Right hindlimb (tissue), 1 donor: ENCODE measurements at regions not wholly inside any gene's neighbourhood (a gene's known extent, or its start where the extent isn't known, plus 50 kb on each side); places are given as distances from the start of the nearest gene placed in this dataset.
"Not testable (repeated sequence)": the region's sequence is repeated elsewhere in the genome, so short reads cannot be mapped to it uniquely, and the experiment has no call there.

Source experiments
- DNase-seq: peaks from one replicate; pipeline ENCODE4 v3.0.0-alpha.2; 2018

DNA sequence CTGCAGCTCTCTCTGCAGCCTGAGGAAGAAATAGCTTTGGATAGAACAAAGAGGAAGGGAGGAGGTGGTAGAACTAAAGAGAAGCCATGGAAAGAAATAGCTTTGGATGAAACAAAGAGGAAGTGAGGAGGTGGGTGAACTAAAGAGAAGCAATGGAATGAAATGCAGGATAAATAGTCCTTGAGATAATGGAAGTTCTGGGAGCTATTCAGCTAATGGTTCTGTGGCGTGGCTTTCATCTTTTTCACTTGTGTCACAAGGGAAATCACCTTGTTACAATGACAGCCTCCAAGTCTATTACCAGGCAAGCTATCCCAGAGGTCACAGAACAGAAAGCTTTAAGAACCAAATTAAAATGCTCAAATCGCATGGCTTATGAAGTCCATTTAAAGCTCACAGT, 141.3 kb upstream of the ARG1 start:
- no peak for DNase-seq

DNA sequence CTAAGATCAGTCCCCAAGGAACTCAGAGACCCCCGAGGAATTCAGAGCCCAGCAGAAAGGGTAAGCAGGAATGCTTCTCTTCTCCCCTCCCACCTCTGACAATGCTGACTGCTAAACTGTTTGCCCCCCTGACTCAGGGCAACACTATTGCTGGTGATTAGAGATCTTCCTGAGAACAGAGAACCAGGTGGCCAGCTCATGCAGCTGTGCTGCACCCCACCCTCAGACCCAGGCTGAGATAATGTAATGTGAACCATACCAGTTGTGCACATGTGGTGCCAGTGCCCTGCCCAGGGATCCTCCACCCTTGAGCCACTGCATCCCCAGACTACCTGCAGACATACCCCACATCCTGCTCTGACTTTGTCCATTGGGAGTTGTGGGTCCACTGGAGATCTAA, 139.1 kb upstream of the ARG1 start:
- no peak for DNase-seq

DNA sequence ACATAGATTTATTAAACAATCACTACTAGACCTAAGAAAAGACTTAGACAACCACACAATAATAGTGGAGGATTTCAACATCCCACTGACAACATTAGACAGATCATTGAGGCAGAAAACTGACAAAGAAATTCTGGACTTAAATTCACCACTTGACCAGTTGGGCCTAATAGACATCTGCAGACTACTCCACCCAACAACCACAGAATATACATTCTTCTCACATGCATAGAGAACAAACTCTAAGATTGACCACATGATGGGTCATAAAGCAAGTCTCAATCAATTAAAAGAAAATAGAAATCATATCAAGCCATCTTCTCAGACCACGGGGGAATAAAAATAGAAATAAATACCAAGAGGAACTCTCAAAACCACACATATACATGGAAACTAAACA, 136.7 kb upstream of the ARG1 start:
- DNase-seq: no peak

DNA sequence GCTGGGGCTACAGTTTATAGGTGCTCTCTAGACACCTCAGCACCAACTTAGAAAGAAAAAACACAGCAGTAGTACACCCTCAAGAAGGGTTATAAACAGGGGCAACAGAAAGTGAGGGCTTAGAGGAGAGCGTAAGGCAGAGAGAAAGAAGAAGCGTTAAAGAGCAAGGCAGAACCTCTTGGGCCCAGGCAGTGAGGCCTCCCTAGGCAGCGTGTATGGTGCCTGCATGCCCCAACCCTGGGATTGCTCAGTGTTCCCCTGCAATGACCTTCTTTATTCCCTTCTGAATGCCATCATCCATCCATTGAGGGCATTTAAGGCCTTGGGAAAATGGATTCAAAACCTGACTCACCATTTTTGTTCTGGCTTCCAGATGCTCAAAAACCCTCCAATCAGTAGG, 130.0 kb upstream of the ARG1 start:
- no peak for DNase-seq

DNA sequence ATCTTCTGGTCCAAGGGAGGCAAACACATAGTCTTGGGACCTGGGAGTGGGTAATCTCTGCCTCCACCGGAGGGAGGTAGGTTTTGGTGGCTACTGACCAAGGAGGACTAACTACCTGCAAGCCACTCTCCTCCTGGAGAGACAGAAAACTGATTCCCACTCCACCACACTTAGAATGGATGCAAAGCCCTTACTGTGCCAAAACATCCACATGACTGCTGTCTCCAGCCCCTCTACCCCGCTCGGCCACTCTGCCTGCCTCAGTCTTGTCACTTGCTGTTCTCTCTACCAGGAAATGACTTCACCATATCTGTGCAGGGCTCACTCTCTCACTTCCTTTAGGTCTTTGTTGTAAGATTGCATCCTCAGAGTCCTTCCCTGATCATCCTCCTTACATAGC, 129.5 kb upstream of the ARG1 start:
- DNase-seq: no peak

DNA sequence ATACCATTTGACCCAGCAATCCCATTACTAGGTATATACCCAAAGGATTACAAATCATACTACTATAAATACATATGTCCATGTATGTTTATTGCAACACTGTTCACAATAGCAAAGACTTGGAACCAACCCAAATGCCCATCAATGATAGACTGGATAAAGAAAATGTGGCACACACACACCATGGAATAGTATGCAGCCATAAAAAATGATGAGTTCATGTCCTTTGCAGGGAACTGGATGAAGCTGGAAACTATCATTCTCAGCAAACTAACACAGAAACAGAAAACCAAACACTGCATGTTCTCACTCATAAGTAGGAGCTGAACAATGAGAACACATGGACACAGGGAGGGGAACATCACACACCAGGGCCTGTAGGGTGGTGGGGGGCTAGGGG, 127.7 kb upstream of the ARG1 start:
- not testable (repeated sequence) for DNase-seq

DNA sequence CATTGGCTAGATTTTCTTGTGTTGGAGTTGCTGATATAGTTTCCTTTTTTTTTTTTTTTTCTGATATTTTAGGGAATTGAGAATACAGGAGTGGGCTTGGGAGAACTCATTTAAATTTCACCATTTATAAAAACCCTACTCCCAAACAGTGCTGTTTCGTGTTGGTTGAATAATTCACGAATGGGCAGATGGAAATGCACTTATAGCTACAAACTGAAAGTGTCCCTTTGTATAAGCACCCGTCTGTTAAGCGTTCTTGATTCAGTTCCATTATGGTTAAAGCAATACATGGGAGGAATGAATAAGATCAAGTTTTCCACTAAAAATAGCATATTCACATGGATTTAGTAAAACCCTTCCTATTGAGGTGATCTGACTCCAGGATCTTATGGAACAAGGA, 122.2 kb upstream of the ARG1 start:
- no peak for DNase-seq

DNA sequence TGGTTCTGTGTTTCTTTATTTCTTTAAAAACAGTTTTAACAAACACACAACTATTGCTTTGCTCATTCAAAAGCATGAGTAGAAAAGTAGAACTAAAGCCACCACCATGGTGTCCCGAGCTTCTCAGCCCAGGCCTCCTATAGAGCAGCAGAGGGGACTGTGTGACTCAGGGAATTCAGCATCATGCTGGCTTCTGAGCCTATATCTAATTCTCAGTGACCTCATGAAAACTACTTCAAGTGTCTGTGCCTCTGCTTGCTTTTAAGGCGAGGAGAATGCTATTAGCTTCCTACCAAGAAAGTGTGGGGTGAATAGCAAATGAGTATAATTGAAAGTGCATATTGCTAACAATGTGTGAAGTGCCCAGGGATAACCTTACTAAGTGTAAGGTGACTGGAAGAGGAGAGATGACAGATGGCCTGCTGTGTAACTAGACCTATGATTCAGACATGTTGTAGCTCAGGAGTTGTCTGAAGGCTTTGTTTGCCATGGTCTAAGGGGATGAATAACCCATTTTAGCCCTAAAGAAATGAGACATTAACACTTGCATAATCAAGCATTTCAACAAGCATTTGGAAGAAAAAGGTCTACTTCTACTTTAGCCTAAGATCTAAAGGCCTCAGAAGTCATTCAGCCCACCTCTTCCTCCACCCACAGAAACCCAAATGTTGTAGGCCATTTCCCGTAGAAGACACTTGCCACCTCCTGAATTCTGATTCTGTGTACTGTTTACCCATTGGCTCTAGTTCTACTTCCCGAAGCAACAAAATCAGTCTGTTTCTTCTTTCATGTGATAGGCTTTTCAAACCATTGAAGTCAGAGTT, 121.5 kb upstream of the ARG1 start:
- DNase-seq: no peak

DNA sequence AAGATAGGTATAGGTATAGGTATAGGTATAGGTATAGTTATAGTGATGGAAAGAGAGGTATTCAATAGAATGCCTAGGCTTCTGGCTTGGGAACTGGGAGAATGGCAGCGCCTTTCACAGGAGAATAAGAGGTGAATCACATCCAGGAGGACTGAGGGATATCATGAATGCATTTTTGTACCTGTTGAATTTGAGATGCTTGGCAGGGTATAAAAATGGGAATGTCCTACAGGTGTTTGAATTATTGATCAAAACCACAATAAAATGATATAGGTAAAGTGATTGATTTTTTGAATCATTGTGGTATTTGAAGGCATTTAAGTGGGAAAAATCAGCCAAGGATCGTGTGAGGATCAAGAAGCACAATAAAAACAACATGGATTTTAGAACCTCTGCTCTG, 119.2 kb upstream of the ARG1 start:
- no peak for DNase-seq

DNA sequence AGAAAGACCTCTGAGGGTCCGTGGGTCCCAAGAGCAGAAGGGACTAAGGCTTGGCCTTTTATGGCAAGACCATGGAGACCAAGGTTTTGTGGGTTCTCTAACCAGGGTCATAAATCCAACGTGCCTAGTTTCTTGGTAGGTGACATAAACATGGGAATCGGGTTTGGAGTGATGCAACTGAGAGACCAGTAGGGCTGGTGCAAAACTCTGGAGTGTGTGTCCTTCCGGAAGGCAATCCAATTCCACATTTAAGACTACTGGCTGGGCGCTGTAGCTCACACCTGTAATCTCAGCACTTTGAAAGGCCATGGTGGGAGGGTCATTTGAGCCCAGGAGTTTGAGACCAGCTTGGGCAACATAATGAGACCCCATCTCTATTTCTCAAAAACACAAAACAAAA, 116.5 kb upstream of the ARG1 start:
- no peak for DNase-seq

DNA sequence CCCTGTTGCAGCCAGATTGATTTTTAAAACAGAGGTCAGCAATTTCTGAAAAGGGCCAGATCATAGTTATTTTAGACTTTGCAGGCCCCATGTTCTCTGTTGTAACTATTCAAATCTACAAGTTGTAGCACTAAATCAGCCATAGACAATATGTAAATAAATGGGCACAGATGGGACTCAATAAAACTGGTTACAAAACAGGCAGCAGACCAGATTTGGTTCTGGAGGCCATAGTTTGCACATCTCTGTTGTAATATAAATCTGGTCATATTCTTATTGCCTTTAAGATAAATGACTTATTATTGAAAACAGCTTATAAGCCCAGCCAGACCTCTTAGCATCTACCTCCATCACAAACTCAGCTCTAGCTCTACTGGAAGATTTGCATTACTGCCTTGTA, 114.0 kb upstream of the ARG1 start:
- no peak for DNase-seq

DNA sequence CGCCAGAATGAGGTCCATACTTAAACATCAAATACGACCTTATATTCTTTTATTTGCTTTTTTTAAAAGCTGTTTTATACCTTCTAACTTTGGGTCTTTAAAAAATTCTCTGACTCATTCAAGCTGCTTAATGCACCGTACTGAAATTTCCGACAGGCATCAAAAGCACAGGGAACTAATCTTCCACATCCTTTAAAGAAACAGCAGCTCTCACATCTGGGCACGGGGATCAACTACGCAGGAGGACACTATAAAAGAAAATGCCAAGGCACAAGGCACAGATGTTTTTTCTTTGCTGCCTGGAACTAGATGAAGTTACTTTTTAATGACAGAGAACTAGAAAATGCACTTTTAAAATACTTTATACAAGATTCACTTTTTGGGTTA, 112.4 kb upstream of the ARG1 start:
- DNase-seq: no peak

DNA sequence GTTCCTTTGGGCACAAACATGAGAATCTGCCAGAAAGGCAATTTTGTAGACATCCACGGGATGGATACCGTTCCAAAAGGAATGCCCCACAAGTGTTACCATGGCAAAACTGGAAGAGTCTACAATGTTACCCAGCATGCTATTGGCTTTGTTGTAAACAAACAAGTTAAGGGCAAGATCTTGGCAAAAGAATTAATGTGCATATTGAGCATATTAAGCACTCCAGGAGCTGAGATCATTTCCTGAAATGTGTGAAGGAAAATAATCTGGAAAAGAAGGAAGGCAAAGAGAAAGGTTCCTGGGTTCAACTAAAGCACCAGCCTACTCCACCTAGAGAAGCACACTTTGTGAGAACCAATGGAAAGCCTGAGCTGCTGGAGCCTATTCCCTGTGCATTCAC, 103.9 kb upstream of the ARG1 start:
- no peak for DNase-seq

DNA sequence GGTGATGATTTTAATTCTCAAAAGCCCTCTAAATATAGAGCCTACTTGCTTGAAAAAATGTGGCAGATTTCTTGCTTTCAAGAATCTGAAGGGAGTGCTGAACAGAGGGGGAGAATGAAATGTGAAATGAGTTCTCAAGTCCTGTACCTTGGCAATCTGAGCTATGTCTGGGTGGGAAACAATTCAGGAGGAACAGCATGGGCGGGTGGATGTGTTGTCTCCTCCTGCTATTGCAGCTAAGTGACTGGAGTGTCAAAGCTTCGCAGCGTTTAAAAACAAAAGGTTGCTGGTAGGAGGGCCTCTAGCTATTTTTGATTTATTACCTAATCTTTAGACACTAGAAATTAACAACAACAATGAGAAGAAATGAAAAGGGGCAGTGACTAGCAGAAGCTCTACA, 102.5 kb upstream of the ARG1 start:
- DNase-seq: no peak

DNA sequence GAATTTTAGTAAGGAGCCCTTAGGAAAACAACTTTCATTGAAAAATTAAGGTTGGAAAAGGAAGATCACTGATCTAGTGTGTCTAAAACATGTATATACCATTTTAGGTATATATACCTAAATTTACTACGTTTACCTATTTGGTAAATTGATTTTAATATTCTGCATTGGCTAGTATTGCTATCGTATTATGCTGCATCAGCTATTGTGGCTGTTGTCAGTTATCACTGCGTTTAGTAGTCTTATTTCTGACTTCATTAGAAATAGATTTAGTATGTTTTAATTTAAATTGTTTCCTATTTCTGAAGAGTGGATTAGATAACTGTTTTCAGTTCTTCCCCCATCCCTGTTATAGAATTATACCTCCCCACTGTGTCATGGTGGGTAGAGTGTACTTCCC, 101.7 kb upstream of the ARG1 start:
- DNase-seq: no peak

DNA sequence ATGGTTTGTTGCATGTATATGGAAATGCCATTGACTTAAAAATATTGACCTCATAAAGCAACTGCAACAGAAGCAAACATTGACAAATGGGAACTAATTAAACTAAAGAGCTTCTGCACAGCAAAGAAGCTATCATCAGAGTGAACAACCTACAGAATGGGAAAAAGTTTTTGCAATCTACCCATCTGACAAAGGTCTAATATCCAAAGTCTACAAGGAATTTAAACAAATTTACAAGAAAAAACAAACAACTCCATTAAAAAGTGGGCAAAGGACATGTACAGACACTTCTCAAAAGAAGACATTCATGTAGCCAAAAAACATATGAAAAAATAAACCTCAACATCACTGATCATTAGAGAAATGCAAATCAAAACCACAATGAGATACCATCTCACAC, 99.7 kb upstream of the ARG1 start:
- not testable (repeated sequence) for DNase-seq

DNA sequence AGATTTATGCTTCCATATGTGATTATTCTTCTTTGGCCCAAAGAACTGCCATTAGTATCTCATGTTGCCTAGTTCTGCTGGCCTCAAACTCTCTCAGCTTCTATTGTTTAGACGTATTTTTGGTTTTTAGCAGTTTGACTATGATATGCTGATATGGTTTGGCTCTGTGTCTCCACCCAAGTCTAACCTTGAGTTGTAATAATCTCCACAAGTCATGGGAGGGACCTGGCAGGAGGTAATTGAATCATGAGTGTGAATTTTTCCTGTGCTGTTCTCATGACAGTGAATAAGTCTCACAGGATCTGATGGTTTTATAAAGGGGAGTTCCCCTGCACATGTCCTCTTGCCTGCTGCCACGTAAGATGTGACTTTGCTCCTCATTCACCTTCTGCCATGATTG, 96.7 kb upstream of the ARG1 start:
- no peak for DNase-seq

DNA sequence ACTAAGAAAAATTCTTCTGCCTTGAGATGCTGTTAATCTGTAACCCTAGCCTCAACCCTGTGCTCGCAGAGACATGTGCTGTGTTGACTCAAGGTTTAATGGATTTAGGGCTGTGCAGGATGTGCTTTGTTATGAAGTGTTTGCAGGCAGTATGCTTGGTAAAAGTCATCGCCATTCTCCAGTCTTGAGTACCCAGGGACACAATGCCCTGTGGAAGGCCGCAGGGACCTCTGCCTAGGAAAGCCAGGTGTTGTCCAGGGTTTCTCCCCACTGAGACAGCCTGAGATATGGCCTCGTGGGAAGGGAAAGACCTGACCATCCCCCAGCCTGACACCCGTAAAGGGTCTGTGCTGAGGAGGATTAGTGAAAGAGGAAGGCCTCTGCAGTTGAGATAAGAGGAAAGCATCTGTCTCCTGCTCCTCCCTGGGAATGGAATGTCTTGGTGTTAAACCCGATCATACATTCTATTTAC, 94.2 kb upstream of the ARG1 start:
- not testable (repeated sequence) for DNase-seq

DNA sequence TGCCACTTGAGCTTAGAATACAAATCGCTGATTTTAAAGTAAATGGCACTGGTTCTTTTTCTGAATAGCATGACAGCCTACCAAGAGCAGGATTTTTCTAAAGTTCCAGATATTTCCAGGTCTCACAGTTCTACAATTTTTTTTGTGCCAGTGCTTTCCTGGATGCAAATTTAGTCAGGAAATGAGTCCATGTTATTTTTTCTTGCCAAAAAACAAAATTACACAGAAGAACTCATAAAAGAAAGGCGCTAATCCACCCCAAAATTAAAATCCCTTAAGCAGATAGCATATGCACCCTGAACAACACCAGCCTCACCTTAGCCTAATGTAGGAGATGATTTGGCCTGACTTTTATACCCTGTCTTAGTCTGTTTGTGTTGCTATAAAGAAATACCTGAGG, 86.4 kb upstream of the ARG1 start:
- DNase-seq: no peak

DNA sequence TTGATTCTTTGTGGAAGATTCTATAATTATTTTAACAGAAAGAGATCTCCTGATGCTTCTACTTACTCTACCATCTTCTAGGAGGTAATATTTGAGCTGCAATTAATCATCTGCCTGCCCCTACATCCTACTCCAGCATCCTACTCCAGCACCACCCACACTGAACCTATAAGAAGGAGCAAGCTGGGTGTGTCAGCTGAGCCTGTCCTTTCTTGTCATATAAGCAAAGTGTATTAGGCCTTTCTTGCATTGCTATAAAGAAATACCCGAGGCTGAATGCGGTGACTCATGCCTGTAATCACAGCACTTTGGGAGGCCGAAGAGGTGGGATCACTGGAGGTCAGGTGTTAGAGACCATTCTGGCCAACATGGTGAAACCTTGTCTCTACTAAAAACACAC, 84.2 kb upstream of the ARG1 start:
- no peak for DNase-seq

DNA sequence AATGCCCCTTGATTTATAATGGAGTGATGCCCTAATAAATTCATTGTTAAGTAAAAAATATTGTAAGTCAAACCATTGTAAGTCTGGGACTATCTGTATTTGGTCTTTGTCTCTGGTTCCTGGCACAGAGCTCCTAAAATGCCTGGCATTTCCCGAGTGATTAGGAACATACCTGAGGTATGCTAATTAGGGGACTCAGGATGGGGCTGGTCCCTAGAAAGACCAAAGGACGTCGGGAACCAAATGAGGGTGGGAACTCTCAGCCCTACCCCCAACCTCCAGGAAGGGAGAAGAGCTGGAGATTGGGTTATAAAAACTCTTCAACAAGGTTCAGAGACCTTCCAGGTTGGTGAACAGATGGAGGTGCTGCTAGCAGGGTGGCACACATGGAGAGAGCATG, 82.6 kb upstream of the ARG1 start:
- DNase-seq: no peak

DNA sequence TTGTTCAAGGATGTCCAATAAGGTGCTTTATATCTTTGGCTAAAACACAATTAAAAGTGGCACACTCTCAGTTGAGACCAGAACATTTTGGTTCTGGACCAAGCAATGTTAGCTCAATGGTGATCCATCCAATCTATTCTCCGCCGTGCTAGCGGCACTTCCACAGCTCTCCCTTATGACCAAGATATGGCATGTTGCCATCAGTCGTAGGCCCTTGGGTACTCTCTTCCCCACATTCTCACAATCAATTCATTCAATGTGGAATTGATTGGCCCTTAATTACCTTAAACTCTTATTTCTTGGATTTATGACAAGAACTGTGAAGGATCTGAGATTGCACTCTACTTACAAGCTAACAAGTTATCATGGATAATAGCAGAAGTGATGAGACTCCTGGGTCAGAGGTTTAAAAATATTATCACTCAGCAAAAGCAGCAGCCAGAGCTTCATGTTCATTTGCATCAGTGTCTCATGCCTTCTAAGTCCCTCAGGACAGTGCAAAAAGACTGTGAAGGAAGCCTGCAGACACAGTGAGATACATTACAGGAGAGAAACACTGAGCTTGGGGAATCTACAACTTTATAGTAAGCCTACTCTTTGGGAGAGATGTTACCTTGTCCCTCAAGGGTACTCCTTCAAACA, 80.0 kb upstream of the ARG1 start:
- DNase-seq: no peak

DNA sequence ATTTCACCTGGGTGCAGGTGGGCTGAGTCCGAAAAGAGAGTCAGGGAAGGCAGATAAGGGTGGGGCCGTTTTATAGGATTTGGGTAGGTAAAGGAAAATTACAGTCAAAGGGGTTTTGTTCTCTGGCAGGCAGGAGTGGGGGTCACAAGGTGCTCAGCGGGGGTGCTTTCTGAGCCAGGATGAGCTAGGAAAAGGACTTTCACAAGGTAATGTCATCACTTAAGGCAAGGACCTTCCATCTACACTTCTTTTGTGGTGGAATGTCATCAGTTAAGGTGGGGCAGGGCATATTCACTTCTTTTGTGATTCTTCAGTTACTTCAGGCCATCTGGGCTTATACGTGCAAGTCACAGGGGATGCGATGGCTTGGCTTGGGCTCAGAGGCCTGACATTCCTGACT, 68.6 kb upstream of the ARG1 start:
- DNase-seq: not testable (repeated sequence)

DNA sequence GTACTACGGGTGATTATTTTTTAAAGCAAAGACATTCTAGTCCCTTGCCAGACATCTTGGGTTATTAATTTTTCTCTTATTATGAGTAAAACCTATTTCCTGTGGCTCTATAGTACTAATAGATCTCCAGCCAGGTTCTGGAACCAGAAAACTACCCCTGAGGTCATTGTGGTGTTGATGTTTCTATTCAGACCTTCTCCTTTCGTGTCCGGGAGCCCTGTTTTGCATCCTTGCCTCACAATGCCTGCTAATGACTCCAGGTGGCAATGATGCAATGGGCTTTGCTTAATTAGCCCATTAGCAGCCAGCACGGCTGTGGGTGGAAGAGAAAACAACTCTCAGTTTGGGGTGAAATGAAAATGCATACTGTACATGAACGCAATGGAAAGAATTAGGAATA, 62.9 kb upstream of the ARG1 start:
- DNase-seq: no peak

DNA sequence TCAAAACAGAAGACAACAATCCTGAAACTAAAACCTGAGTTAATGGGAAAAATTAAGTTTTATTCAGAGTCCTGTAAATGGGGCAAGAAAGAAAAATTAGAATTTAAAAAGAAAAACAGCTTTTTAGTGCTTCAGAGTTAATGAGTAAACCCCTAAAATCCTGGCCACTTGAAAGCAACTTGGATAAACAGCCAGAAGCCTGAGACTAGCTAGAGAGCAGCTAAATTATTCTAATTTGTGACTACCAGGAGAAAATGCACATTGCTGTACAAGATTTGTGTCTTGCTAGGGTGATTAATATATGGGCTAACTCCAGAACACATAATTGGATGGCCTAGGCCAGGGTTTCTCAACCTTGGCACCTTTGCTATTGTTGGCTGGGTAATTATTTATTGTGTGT, 62.4 kb upstream of the ARG1 start:
- no peak for DNase-seq
